NT2/D1 (cell line): ENCODE measurements at regions not wholly inside any gene's neighbourhood (a gene's known extent, or its start where the extent isn't known, plus 50 kb on each side); places are given as distances from the start of the nearest gene placed in this dataset.

Experiments
- DNase-seq: peaks from one replicate; pipeline ENCODE4 v3.0.0-alpha.2; 2011; ENCODE audit warnings: low read depth, low spot score
- H3K27me3 ChIP-seq: 2 replicates; pipeline ENCODE4 v1.6.0; 2011; ENCODE audit warnings: mild to moderate bottlenecking; ENCODE audit not compliant: insufficient read length, insufficient read depth
- H3K36me3 ChIP-seq: 2 replicates; pipeline ENCODE4 v1.6.1; 2011; ENCODE audit warnings: mild to moderate bottlenecking, low read length, mixed read lengths; ENCODE audit not compliant: insufficient read depth, insufficient read length
- H3K4me1 ChIP-seq: 2 replicates; pipeline ENCODE4 v1.5.1; 2011; ENCODE audit not compliant: insufficient read depth, insufficient read length
- H3K4me3 ChIP-seq: 2 replicates; pipeline ENCODE4 v1.5.1; 2011; ENCODE audit warnings: low read depth; ENCODE audit not compliant: insufficient read length
- H3K9ac ChIP-seq: 2 replicates; pipeline ENCODE4 v1.6.0; 2011; ENCODE audit warnings: low read depth; ENCODE audit not compliant: insufficient read length
- H3K9me3 ChIP-seq: 2 replicates; pipeline ENCODE4 v1.5.1; 2011; ENCODE audit warnings: mild to moderate bottlenecking, low read length; ENCODE audit not compliant: insufficient read depth
- SUZ12 ChIP-seq: IDR thresholded peaks from 2 replicates; pipeline ENCODE4 v1.6.1; 2011; ENCODE audit not compliant: insufficient read length, insufficient read depth; ENCODE audit errors: extremely low read depth
- YY1 ChIP-seq: IDR thresholded peaks from 2 replicates; pipeline ENCODE4 v1.6.1; 2011; ENCODE audit not compliant: insufficient read length, insufficient read depth
- ZNF274 ChIP-seq: IDR thresholded peaks from 2 replicates; pipeline ENCODE4 v1.6.1; 2011; ENCODE audit warnings: mild to moderate bottlenecking, low read depth, low read length

GRCh38 chr9:135369412-135369990 lies 110.1 kb upstream of the PPP1R26 start:
- H3K36me3 ChIP-seq = no peaks in the 10 kb centered on the region
- no peak for TF ChIP-seq ZNF274
- no peak for TF ChIP-seq YY1
- TF ChIP-seq SUZ12 = no peak
- H3K4me3 ChIP-seq = no peak overlapping the region
- peaks cover 29% of the 10 kb centered on the region for H3K4me1 ChIP-seq
- H3K9me3 ChIP-seq = peaks cover 5% of the 10 kb centered on the region; the same call in 1 of the 2 replicates
- no peak overlapping the region for H3K9ac ChIP-seq
- H3K27me3 ChIP-seq = no peaks in the 10 kb centered on the region
- DNase-seq = no peak

- H3K4me1 ChIP-seq = peaks cover 28% of the 10 kb centered on the region
- H3K9ac ChIP-seq = no peak overlapping the region
- TF ChIP-seq ZNF274 (no peak), SUZ12 (no peak), YY1 (no peak)
- no peaks in the 10 kb centered on the region for H3K36me3 ChIP-seq
- H3K27me3 ChIP-seq = no peaks in the 10 kb centered on the region
- H3K9me3 ChIP-seq = peaks cover 5% of the 10 kb centered on the region; the same call in 1 of the 2 replicates
- H3K4me3 ChIP-seq = no peak overlapping the region
- no peak for DNase-seq
Observed at GRCh38 chr9:135370411-135371375, 108.9 kb upstream of the PPP1R26 start.

DNA sequence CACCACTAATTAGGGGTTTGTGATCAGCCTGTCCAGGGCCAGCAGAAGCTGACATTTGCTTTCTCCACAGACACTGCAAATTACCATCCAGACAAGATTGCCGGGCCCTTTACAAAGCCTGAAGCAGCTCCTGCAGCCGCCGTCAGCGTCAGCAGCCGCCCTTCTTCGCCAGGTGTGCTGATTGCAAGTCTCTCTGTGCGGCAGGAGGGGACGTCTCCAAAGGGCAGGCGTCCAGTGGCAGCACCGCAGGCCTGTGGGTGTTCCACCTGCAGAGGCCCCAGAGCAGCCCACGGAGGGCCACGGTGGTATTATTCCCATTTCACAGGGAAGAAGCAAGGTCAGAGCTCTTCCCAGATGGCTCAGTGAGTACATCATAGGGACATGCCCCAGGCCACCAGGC lies 108.0 kb upstream of the PPP1R26 start:
- TF ChIP-seq SUZ12 (no peak), YY1 (no peak), ZNF274 (no peak)
- DNase-seq = no peak
- Histone ChIP-seq H3K27me3 (no peaks in the 10 kb centered on the region), H3K36me3 (no peaks in the 10 kb centered on the region), H3K9me3 (peaks cover 5% of the 10 kb centered on the region; the same call in 1 of the 2 replicates), H3K9ac (no peak overlapping the region), H3K4me1 (peaks cover 26% of the 10 kb centered on the region), H3K4me3 (no peak overlapping the region)

- Histone ChIP-seq H3K36me3 (no peaks in the 10 kb centered on the region), H3K4me1 (peaks cover 23% of the 10 kb centered on the region), H3K27me3 (no peaks in the 10 kb centered on the region), H3K9me3 (peaks cover 5% of the 10 kb centered on the region; the same call in 1 of the 2 replicates), H3K4me3 (no peak overlapping the region), H3K9ac (no peak overlapping the region)
- TF ChIP-seq YY1 (no peak), SUZ12 (no peak), ZNF274 (no peak)
- DNase-seq = no peak
Observed at GRCh38 chr9:135372036-135372435, 107.5 kb upstream of the PPP1R26 start.

- Histone ChIP-seq H3K27me3 (no peaks in the 10 kb centered on the region), H3K9me3 (peaks cover 5% of the 10 kb centered on the region; the same call in 1 of the 2 replicates), H3K9ac (no peak overlapping the region), H3K36me3 (no peaks in the 10 kb centered on the region), H3K4me1 (peaks cover 23% of the 10 kb centered on the region), H3K4me3 (no peak overlapping the region)
- no peak for TF ChIP-seq SUZ12
- TF ChIP-seq ZNF274 = no peak
- TF ChIP-seq YY1 = no peak
- no peak for DNase-seq
Observed at GRCh38 chr9:135372501-135373008, 107.0 kb upstream of the PPP1R26 start.

- TF ChIP-seq SUZ12 (no peak), YY1 (no peak), ZNF274 (no peak)
- peaks cover 5% of the 10 kb centered on the region; the same call in 1 of the 2 replicates for H3K9me3 ChIP-seq
- H3K27me3 ChIP-seq = no peaks in the 10 kb centered on the region
- H3K4me1 ChIP-seq = peaks cover 23% of the 10 kb centered on the region
- H3K36me3 ChIP-seq = no peaks in the 10 kb centered on the region
- H3K9ac ChIP-seq = no peak overlapping the region
- H3K4me3 ChIP-seq = no peak overlapping the region
- DNase-seq = no peak
Observed at GRCh38 chr9:135373151-135373685, 106.4 kb upstream of the PPP1R26 start.

GRCh38 chr9:135373820-135374219 lies 105.8 kb upstream of the PPP1R26 start:
- no peak for TF ChIP-seq YY1
- no peak for TF ChIP-seq SUZ12
- TF ChIP-seq ZNF274 = no peak
- H3K27me3 ChIP-seq = no peaks in the 10 kb centered on the region

More at GRCh38 chr9:135373820-135374219, 105.8 kb upstream of the PPP1R26 start:
- H3K9me3 ChIP-seq = no peaks in the 10 kb centered on the region
- DNase-seq = no peak
- H3K9ac ChIP-seq = no peak overlapping the region
- no peak overlapping the region for H3K4me3 ChIP-seq
- H3K4me1 ChIP-seq = peaks cover 23% of the 10 kb centered on the region
- H3K36me3 ChIP-seq = no peaks in the 10 kb centered on the region
